HFFc6 (cell line): ENCODE measurements at regions not wholly inside any gene's neighbourhood (a gene's known extent, or its start where the extent isn't known, plus 50 kb on each side); places are given as distances from the start of the nearest gene placed in this dataset.
"Not testable (repeated sequence)": the region's sequence is repeated elsewhere in the genome, so short reads cannot be mapped to it uniquely, and the experiment has no call there.

Experiments used
- DNase-seq: peaks from one replicate; pipeline ENCODE4 v3.0.0-alpha.2; 2018
- H3K27ac Mint-ChIP-seq: 2 replicates; pipeline ENCODE4 v1.8.0; 2020; ENCODE audit warnings: mild to moderate bottlenecking, mixed read lengths
- H3K27me3 Mint-ChIP-seq: 2 replicates; pipeline ENCODE4 v1.8.0; 2021; ENCODE audit warnings: mild to moderate bottlenecking, moderate library complexity, mixed read lengths; ENCODE audit not compliant: insufficient read depth
- H3K36me3 Mint-ChIP-seq: 2 replicates; pipeline ENCODE4 v1.8.0; 2021; ENCODE audit warnings: low read depth, mixed read lengths
- H3K4me1 Mint-ChIP-seq: 2 replicates; pipeline ENCODE4 v1.8.0; 2020; ENCODE audit warnings: low read depth, mixed read lengths
- H3K4me3 Mint-ChIP-seq: 2 replicates; pipeline ENCODE4 v1.8.0; 2020; ENCODE audit warnings: mild to moderate bottlenecking, moderate library complexity, mixed read lengths
- H3K9me3 Mint-ChIP-seq: 2 replicates; pipeline ENCODE4 v1.8.0; 2020; ENCODE audit warnings: mild to moderate bottlenecking, mixed read lengths
- CTCF ChIP-seq: fragments of 200-600 bp; sonication (generic); IDR thresholded peaks from 2 replicates; pipeline ENCODE4 v1.5.0; 2021; ENCODE audit warnings: antibody characterized with exemption, mild to moderate bottlenecking

- TF ChIP-seq CTCF = no peak
- no peaks in the 10 kb centered on the region for H3K27me3 Mint-ChIP-seq
- peak; percentile 38 for DNase-seq
- no peaks in the 10 kb centered on the region; the same call in 1 of the 2 replicates for H3K36me3 Mint-ChIP-seq
- H3K9me3 Mint-ChIP-seq = peaks cover 4% of the 10 kb centered on the region; the same call in 1 of the 2 replicates
- peak overlapping the region; percentile 50; the same call in 1 of the 2 replicates for H3K27ac Mint-ChIP-seq
- H3K4me1 Mint-ChIP-seq = peaks cover 18% of the 10 kb centered on the region
- no peak overlapping the region for H3K4me3 Mint-ChIP-seq
Observed at GRCh38 chr4:125198916-125199315, 115.8 kb upstream of the FAT4 start.

- not testable (repeated sequence) for H3K9me3 Mint-ChIP-seq, DNase-seq, H3K27ac Mint-ChIP-seq, H3K27me3 Mint-ChIP-seq, H3K36me3 Mint-ChIP-seq, H3K4me3 Mint-ChIP-seq
- H3K4me1 Mint-ChIP-seq = peaks cover 50% of the 10 kb centered on the region
Observed at GRCh38 chr4:125191874-125192459, 122.8 kb upstream of the FAT4 start.

GRCh38 chr4:125191232-125191631 lies 123.5 kb upstream of the FAT4 start:
- DNase-seq = peak; percentile 81
- H3K9me3 Mint-ChIP-seq = no peaks in the 10 kb centered on the region
- no peaks in the 10 kb centered on the region for H3K36me3 Mint-ChIP-seq
- peak overlapping the region; percentile 53 for H3K27ac Mint-ChIP-seq
- no peak overlapping the region for H3K4me3 Mint-ChIP-seq
- H3K27me3 Mint-ChIP-seq = no peaks in the 10 kb centered on the region
- peaks cover 56% of the 10 kb centered on the region for H3K4me1 Mint-ChIP-seq
- TF ChIP-seq CTCF = no peak

- Mint-ChIP-seq H3K27me3 (no peaks in the 10 kb centered on the region), H3K4me1 (peaks cover 56% of the 10 kb centered on the region), H3K9me3 (no peaks in the 10 kb centered on the region), H3K36me3 (no peaks in the 10 kb centered on the region), H3K4me3 (peak overlapping the region; percentile 8), H3K27ac (peak overlapping the region; percentile 74)
- no peak for TF ChIP-seq CTCF
- peak; percentile 78 for DNase-seq
Observed at GRCh38 chr4:125187226-125188176, 127.3 kb upstream of the FAT4 start.

- H3K36me3 Mint-ChIP-seq = no peaks in the 10 kb centered on the region
- peaks cover 2% of the 10 kb centered on the region; the same call in 1 of the 2 replicates for H3K27me3 Mint-ChIP-seq
- no peak overlapping the region for H3K4me3 Mint-ChIP-seq
- no peak overlapping the region for H3K27ac Mint-ChIP-seq
- DNase-seq = no peak
- H3K4me1 Mint-ChIP-seq = peaks cover 34% of the 10 kb centered on the region
- no peaks in the 10 kb centered on the region for H3K9me3 Mint-ChIP-seq
- TF ChIP-seq CTCF = no peak
Observed at GRCh38 chr4:125184116-125184515, 130.6 kb upstream of the FAT4 start.

- no peak for DNase-seq
- peaks cover 11% of the 10 kb centered on the region for H3K4me1 Mint-ChIP-seq
- no peak overlapping the region for H3K4me3 Mint-ChIP-seq
- no peak for TF ChIP-seq CTCF
- no peak overlapping the region for H3K27ac Mint-ChIP-seq
- H3K27me3 Mint-ChIP-seq = peaks cover 2% of the 10 kb centered on the region; the same call in 1 of the 2 replicates
- H3K9me3 Mint-ChIP-seq = no peaks in the 10 kb centered on the region
- H3K36me3 Mint-ChIP-seq = no peaks in the 10 kb centered on the region
Observed at GRCh38 chr4:125181804-125182203, 133.0 kb upstream of the FAT4 start.
